HCT116 (cell line): ENCODE measurements at regions not wholly inside any gene's neighbourhood (a gene's known extent, or its start where the extent isn't known, plus 50 kb on each side); places are given as distances from the start of the nearest gene placed in this dataset.

ENCODE experiments used
- ATAC-seq: fragments of 200-7000 bp; cut with Tn5 transposase; 2 replicates; pipeline ENCODE4 v1.9.1; 2020; ENCODE audit warnings: mild to moderate bottlenecking, moderate library complexity
- BruUV-seq: library from RNA; stranded (reverse); fragments of 400-500 nt; replicated peaks from 2 replicates; lab custom pipeline; 2021; lab: Mats Ljungman, UMichigan
- CTCF ChIA-PET: fragments of 300-600 bp; sonication (Branson Sonifier 250); formaldehyde crosslinking; loops from one replicate; lab custom pipeline; 2021; ENCODE audit warnings: antibody characterized with exemption; lab: Charles Lee
- POLR2A ChIA-PET: fragments of 300-600, 350-600 bp; sonication (Branson Sonifier 250); formaldehyde crosslinking; loops from one replicate; lab custom pipeline; 2021; ENCODE audit warnings: antibody characterized with exemption; lab: Charles Lee
- RAD21 ChIA-PET, 2 experiments: fragments of 300-600 bp; sonication (Branson Sonifier 250); formaldehyde crosslinking; loops; one replicate each; lab custom pipeline; 2023; ENCODE audit warnings: low total read pairs in 2 of 2; ENCODE audit not compliant: uncharacterized antibody in 2 of 2, unreplicated experiment in 2 of 2, low non-redundant PET in 1 of 2; lab: Charles Lee
- DNase-seq: peaks from one replicate; pipeline ENCODE4 v3.0.0-alpha.2; 2010; ENCODE audit warnings: low read depth, low spot score
- H2AFZ ChIP-seq: fragments of 200-600 bp; shearing (Covaris generic), sonication (generic); 2 replicates; pipeline ENCODE4 v1.6.1; 2017; ENCODE audit warnings: low read depth, mixed run types, mixed read lengths, antibody characterized with exemption, low read length; ENCODE audit not compliant: poor library complexity, severe bottlenecking
- H3K27ac ChIP-seq: 2 replicates; pipeline ENCODE4 v1.5.1; 2012; ENCODE audit warnings: low read depth, low read length
- H3K27me3 ChIP-seq: fragments of 200-600 bp; sonication (generic); 2 replicates; pipeline ENCODE4 v1.6.1; 2016; ENCODE audit warnings: mixed run types, low read length, mixed read lengths; ENCODE audit not compliant: insufficient read depth
- H3K36me3 ChIP-seq, 2 experiments: fragments of 200-500 bp in 1 of 2; fragments of 200-600 bp in 1 of 2; sonication (Bioruptor generic) in 1 of 2; sonication (generic) in 1 of 2; 2 replicates each; pipeline versions ENCODE4 v1.5.1 to v1.6.1; 2014 to 2016; ENCODE audit warnings: low read length in 2 of 2, inconsistent platforms in 1 of 2, mixed read lengths in 1 of 2, mixed run types in 1 of 2; ENCODE audit not compliant: insufficient read depth in 2 of 2, control insufficient read depth in 1 of 2
- H3K4me1 ChIP-seq, 2 experiments: fragments of 200-600 bp in 1 of 2; sonication (generic) in 1 of 2; 2 replicates each; pipeline versions ENCODE4 v1.5.1 to v1.6.1; 2012 to 2017; ENCODE audit warnings: low read length in 2 of 2, inconsistent platforms in 1 of 2, mild to moderate bottlenecking in 1 of 2, mixed read lengths in 1 of 2, mixed run types in 1 of 2, moderate library complexity in 1 of 2; ENCODE audit not compliant: insufficient read depth in 2 of 2, control insufficient read depth in 1 of 2
- H3K4me2 ChIP-seq: fragments of 200-600 bp; sonication (generic); 2 replicates; pipeline ENCODE4 v1.6.1; 2017; ENCODE audit warnings: mixed run types, low read length, mixed read lengths
- H3K4me3 ChIP-seq, 2 experiments: fragments of 200-600 bp in 1 of 2; sonication (generic) in 1 of 2; replicated peaks in 1 of 2; 2 replicates each; pipeline ENCODE4 v1.5.1; 2011 to 2016; ENCODE audit warnings: low read length in 2 of 2, control low read depth in 1 of 2, low read depth in 1 of 2, mild to moderate bottlenecking in 1 of 2, mixed read lengths in 1 of 2, mixed run types in 1 of 2
- H3K79me2 ChIP-seq: fragments of 200-600 bp; sonication (generic); 2 replicates; pipeline ENCODE4 v1.6.1; 2017; ENCODE audit warnings: mild to moderate bottlenecking, mixed run types, low read length, moderate library complexity, mixed read lengths; ENCODE audit not compliant: insufficient read depth
- H3K9ac ChIP-seq: fragments of 200-600 bp; sonication (generic); 2 replicates; pipeline ENCODE4 v1.6.1; 2016; ENCODE audit warnings: low read length, mixed read lengths
- H3K9me2 ChIP-seq: fragments of 200-600 bp; sonication (generic), shearing (Covaris generic); 2 replicates; pipeline ENCODE4 v1.6.1; 2017; ENCODE audit warnings: mixed run types, mild to moderate bottlenecking, moderate library complexity; ENCODE audit not compliant: insufficient read depth
- H3K9me3 ChIP-seq, 2 experiments: fragments of 200-500 bp in 1 of 2; fragments of 200-600 bp in 1 of 2; sonication (Bioruptor generic) in 1 of 2; sonication (generic) in 1 of 2; 2 replicates each; pipeline ENCODE4 v1.6.1; 2014 to 2017; ENCODE audit warnings: low read length in 2 of 2, mixed read lengths in 2 of 2, inconsistent platforms in 1 of 2, low read depth in 1 of 2, mild to moderate bottlenecking in 1 of 2, mixed run types in 1 of 2, moderate library complexity in 1 of 2; ENCODE audit not compliant: control insufficient read depth in 1 of 2, insufficient read depth in 1 of 2
- H4K20me1 ChIP-seq: fragments of 200-600 bp; sonication (generic), shearing (Covaris generic); 2 replicates; pipeline ENCODE4 v1.6.1; 2017; ENCODE audit warnings: mixed run types, mild to moderate bottlenecking, moderate library complexity; ENCODE audit not compliant: insufficient read depth
- FOSL1 ChIP-seq: IDR thresholded peaks from 2 replicates; pipeline ENCODE4 v1.6.1; 2012; ENCODE audit warnings: low read depth
- intact Hi-C: fragments of 100-400 bp; cut with micrococcal nuclease; formaldehyde crosslinking; loops from 2 replicates; pipeline ENCODE4 v1.10.0; 2022
- TF ChIP-seq, protein P1 (sequence below), 3 experiments: fragments of 200-600 bp in 1 of 3; sonication (generic) in 1 of 3; IDR thresholded peaks in 2 of 3; conservative IDR thresholded peaks in 1 of 3; 2 replicates each; pipeline ENCODE4 v1.5.1; 2012 to 2017; ENCODE audit warnings: low read depth in 2 of 3, low read length in 2 of 3, antibody characterized with exemption in 1 of 3, borderline replicate concordance in 1 of 3, control low read depth in 1 of 3, mild to moderate bottlenecking in 1 of 3, mixed read lengths in 1 of 3, mixed run types in 1 of 3, moderate library complexity in 1 of 3; ENCODE audit not compliant: insufficient read depth in 1 of 3

- DNase-seq (no peak), ATAC-seq (peak; percentile 65)
- no peak overlapping the region for H2AFZ ChIP-seq
- H3K4me3 ChIP-seq, result no peak overlapping the region
- ChIA-PET CTCF (no interaction called here), RAD21 (no interaction called here), POLR2A (no interaction called here)
- H3K9me2 ChIP-seq, result no peaks in the 10 kb centered on the region
- intact Hi-C loops, result no loop called here
- H3K9ac ChIP-seq, result no peak overlapping the region
- H3K4me1 ChIP-seq, result no peaks in the 10 kb centered on the region
- H3K27ac ChIP-seq, result no peak overlapping the region
- H4K20me1 ChIP-seq, result no peaks in the 10 kb centered on the region
- BruUV-seq, result no TSS peak
- peaks cover 12 to 29% of the 10 kb centered on the region in 2 experiments; a peak in 3 of 4 replicates for H3K9me3 ChIP-seq
- H3K27me3 ChIP-seq, result no peaks in the 10 kb centered on the region
- TF ChIP-seq, protein P1, sequence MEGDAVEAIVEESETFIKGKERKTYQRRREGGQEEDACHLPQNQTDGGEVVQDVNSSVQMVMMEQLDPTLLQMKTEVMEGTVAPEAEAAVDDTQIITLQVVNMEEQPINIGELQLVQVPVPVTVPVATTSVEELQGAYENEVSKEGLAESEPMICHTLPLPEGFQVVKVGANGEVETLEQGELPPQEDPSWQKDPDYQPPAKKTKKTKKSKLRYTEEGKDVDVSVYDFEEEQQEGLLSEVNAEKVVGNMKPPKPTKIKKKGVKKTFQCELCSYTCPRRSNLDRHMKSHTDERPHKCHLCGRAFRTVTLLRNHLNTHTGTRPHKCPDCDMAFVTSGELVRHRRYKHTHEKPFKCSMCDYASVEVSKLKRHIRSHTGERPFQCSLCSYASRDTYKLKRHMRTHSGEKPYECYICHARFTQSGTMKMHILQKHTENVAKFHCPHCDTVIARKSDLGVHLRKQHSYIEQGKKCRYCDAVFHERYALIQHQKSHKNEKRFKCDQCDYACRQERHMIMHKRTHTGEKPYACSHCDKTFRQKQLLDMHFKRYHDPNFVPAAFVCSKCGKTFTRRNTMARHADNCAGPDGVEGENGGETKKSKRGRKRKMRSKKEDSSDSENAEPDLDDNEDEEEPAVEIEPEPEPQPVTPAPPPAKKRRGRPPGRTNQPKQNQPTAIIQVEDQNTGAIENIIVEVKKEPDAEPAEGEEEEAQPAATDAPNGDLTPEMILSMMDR (IDR thresholded peaks at IDR 0.05 in 2 of 3, conservative IDR thresholded peaks at IDR 0.05 in 1 of 3; ENCODE audit: borderline replicate concordance in 1 of 3, insufficient read depth in 1 of 3, low read depth in 2 of 3, low read length in 2 of 3), result peak in 1 of 3 experiments; percentile 26; a peak in 1 of 6 replicates
- TF ChIP-seq FOSL1, result no peak
- H3K36me3 ChIP-seq, result no peaks in the 10 kb centered on the region
- H3K4me2 ChIP-seq, result no peak overlapping the region
- 0 out of 2 replicates have a peak, but pooled peaks cover under 1% of the 10 kb centered on the region for H3K79me2 ChIP-seq
Observed at GRCh38 chr19:27775395-27775794, 1437.6 kb downstream of the UQCRFS1 start.

- H3K36me3 ChIP-seq, result no peaks in the 10 kb centered on the region
- no peaks in the 10 kb centered on the region for H3K27me3 ChIP-seq
- ChIA-PET POLR2A (no interaction called here), RAD21 (no interaction called here), CTCF (no interaction called here)
- no peak overlapping the region for H3K4me3 ChIP-seq
- H3K27ac ChIP-seq, result no peak overlapping the region
- no peak overlapping the region for H3K4me2 ChIP-seq
- no peaks in the 10 kb centered on the region for H3K4me1 ChIP-seq
- TF ChIP-seq, protein P1 (IDR thresholded peaks at IDR 0.05 in 2 of 3, conservative IDR thresholded peaks at IDR 0.05 in 1 of 3; ENCODE audit: borderline replicate concordance in 1 of 3, insufficient read depth in 1 of 3, low read depth in 2 of 3, low read length in 2 of 3), result peak in 2 of 3 experiments; percentile 47 to 61; a peak in 4 of 6 replicates
- TF ChIP-seq FOSL1, result no peak
- H4K20me1 ChIP-seq, result no peaks in the 10 kb centered on the region
- no peak overlapping the region for H3K9ac ChIP-seq
- intact Hi-C loops, result no loop called here
- H3K79me2 ChIP-seq, result no peaks in the 10 kb centered on the region
- no peaks in the 10 kb centered on the region for H3K9me2 ChIP-seq
- no peak overlapping the region for H2AFZ ChIP-seq
- DNase-seq (no peak), ATAC-seq (peak; percentile 72)
- BruUV-seq, result no TSS peak
- peaks cover 16 to 29% of the 10 kb centered on the region in 2 experiments; a peak in 3 of 4 replicates for H3K9me3 ChIP-seq
Observed at GRCh38 chr19:27774827-27775226, 1438.1 kb downstream of the UQCRFS1 start.
